ENCODE measurements at regions not wholly inside any gene's neighbourhood (a gene's known extent, or its start where the extent isn't known, plus 50 kb on each side); places are given as distances from the start of the nearest gene placed in this dataset.

- H3K4me3 ChIP-seq (ENCODE audit: low read length in 3 of 3) = no peak overlapping the region
- no peaks in the 10 kb centered on the region for H3K4me1 ChIP-seq (ENCODE audit: control insufficient read depth in 2 of 3, insufficient read depth in 2 of 3, low read depth in 1 of 3, low read length in 3 of 3)
- H3K9ac ChIP-seq (ENCODE audit: low read length in 3 of 3) = no peak overlapping the region
- peaks cover 0 to 7% (median 0%) of the 10 kb centered on the region in 3 donors for H3K9me3 ChIP-seq (ENCODE audit: control insufficient read depth in 2 of 3, insufficient read depth in 1 of 3, low read length in 3 of 3)
- no peak for TF ChIP-seq CTCF (IDR thresholded peaks at IDR 0.05; ENCODE audit: borderline replicate concordance, extremely low read depth, insufficient read depth)
- H3K27me3 ChIP-seq (ENCODE audit: control insufficient read depth, insufficient read depth, low read length) = no peaks in the 10 kb centered on the region
- H3K27ac ChIP-seq (ENCODE audit: low read depth in 2 of 2, low read length in 2 of 2) = no peak overlapping the region
- intact Hi-C loops (cut with DNase I) = no loop called here
- H3K36me3 ChIP-seq (ENCODE audit: control insufficient read depth in 2 of 3, insufficient read depth in 3 of 3, low read length in 3 of 3) = no peaks in the 10 kb centered on the region
- no peak for FAIRE-seq
- no peak for DNase-seq
These were observed 176.0 kb upstream of the MPPED2 start for GRCh38 chr11:30762188-30762587.

GRCh38 chr11:30760345-30760744 lies 174.2 kb upstream of the MPPED2 start:
- Histone ChIP-seq H3K9ac (ENCODE audit: low read length in 3 of 3) (no peak overlapping the region), H3K4me1 (ENCODE audit: control insufficient read depth in 2 of 3, insufficient read depth in 2 of 3, low read depth in 1 of 3, low read length in 3 of 3) (no peaks in the 10 kb centered on the region), H3K27me3 (ENCODE audit: control insufficient read depth, insufficient read depth, low read length) (no peaks in the 10 kb centered on the region), H3K36me3 (ENCODE audit: control insufficient read depth in 2 of 3, insufficient read depth in 3 of 3, low read length in 3 of 3) (no peaks in the 10 kb centered on the region), H3K4me3 (ENCODE audit: low read length in 3 of 3) (no peak overlapping the region), H3K27ac (ENCODE audit: low read depth in 2 of 2, low read length in 2 of 2) (no peak overlapping the region), H3K9me3 (ENCODE audit: control insufficient read depth in 2 of 3, insufficient read depth in 1 of 3, low read length in 3 of 3) (peaks cover 0 to 7% (median 0%) of the 10 kb centered on the region in 3 donors)
- intact Hi-C loops (cut with DNase I) = no loop called here
- no peak for FAIRE-seq
- no peak for TF ChIP-seq CTCF (IDR thresholded peaks at IDR 0.05; ENCODE audit: borderline replicate concordance, extremely low read depth, insufficient read depth)
- no peak for DNase-seq

- Histone ChIP-seq H3K36me3 (ENCODE audit: control insufficient read depth in 2 of 3, insufficient read depth in 3 of 3, low read length in 3 of 3) (no peaks in the 10 kb centered on the region), H3K9ac (ENCODE audit: low read length in 3 of 3) (no peak overlapping the region), H3K27ac (ENCODE audit: low read depth in 2 of 2, low read length in 2 of 2) (no peak overlapping the region), H3K4me1 (ENCODE audit: control insufficient read depth in 2 of 3, insufficient read depth in 2 of 3, low read depth in 1 of 3, low read length in 3 of 3) (no peaks in the 10 kb centered on the region), H3K9me3 (ENCODE audit: control insufficient read depth in 2 of 3, insufficient read depth in 1 of 3, low read length in 3 of 3) (peaks cover 0 to 7% (median 0%) of the 10 kb centered on the region in 3 donors), H3K4me3 (ENCODE audit: low read length in 3 of 3) (no peak overlapping the region), H3K27me3 (ENCODE audit: control insufficient read depth, insufficient read depth, low read length) (no peaks in the 10 kb centered on the region)
- FAIRE-seq (no peak), DNase-seq (peak in 3 of 5 donors; percentile 19 to 62 (median 22))
- intact Hi-C loops (cut with DNase I) = no loop called here
- no peak for TF ChIP-seq CTCF (IDR thresholded peaks at IDR 0.05; ENCODE audit: borderline replicate concordance, extremely low read depth, insufficient read depth)
These were observed 172.9 kb upstream of the MPPED2 start for GRCh38 chr11:30758946-30759504.

GRCh38 chr11:30758518-30758917 lies 172.4 kb upstream of the MPPED2 start:
- no peak for FAIRE-seq
- no peaks in the 10 kb centered on the region for H3K27me3 ChIP-seq (ENCODE audit: control insufficient read depth, insufficient read depth, low read length)
- H3K27ac ChIP-seq (ENCODE audit: low read depth in 2 of 2, low read length in 2 of 2) = no peak overlapping the region
- no peak overlapping the region for H3K9ac ChIP-seq (ENCODE audit: low read length in 3 of 3)
- H3K4me3 ChIP-seq (ENCODE audit: low read length in 3 of 3) = no peak overlapping the region
- no peaks in the 10 kb centered on the region for H3K36me3 ChIP-seq (ENCODE audit: control insufficient read depth in 2 of 3, insufficient read depth in 3 of 3, low read length in 3 of 3)
- peaks cover 0 to 7% (median 0%) of the 10 kb centered on the region in 3 donors for H3K9me3 ChIP-seq (ENCODE audit: control insufficient read depth in 2 of 3, insufficient read depth in 1 of 3, low read length in 3 of 3)
- H3K4me1 ChIP-seq (ENCODE audit: control insufficient read depth in 2 of 3, insufficient read depth in 2 of 3, low read depth in 1 of 3, low read length in 3 of 3) = no peaks in the 10 kb centered on the region
- DNase-seq = no peak
- intact Hi-C loops (cut with DNase I) = no loop called here
- TF ChIP-seq CTCF (IDR thresholded peaks at IDR 0.05; ENCODE audit: borderline replicate concordance, extremely low read depth, insufficient read depth) = no peak

All from kidney (tissue), 13 donors.